HG02763 (cell line): ENCODE measurements at regions not wholly inside any gene's neighbourhood (a gene's known extent, or its start where the extent isn't known, plus 50 kb on each side); places are given as distances from the start of the nearest gene placed in this dataset.
"Not testable (repeated sequence)": the region's sequence is repeated elsewhere in the genome, so short reads cannot be mapped to it uniquely, and the experiment has no call there.

Source experiments
- ATAC-seq: cut with Tn5 transposase; IDR thresholded peaks from one replicate; pipeline ENCODE4 v1.9.1; 2021; ENCODE audit warnings: mild to moderate bottlenecking, moderate library complexity; ENCODE audit not compliant: unreplicated experiment

DNA sequence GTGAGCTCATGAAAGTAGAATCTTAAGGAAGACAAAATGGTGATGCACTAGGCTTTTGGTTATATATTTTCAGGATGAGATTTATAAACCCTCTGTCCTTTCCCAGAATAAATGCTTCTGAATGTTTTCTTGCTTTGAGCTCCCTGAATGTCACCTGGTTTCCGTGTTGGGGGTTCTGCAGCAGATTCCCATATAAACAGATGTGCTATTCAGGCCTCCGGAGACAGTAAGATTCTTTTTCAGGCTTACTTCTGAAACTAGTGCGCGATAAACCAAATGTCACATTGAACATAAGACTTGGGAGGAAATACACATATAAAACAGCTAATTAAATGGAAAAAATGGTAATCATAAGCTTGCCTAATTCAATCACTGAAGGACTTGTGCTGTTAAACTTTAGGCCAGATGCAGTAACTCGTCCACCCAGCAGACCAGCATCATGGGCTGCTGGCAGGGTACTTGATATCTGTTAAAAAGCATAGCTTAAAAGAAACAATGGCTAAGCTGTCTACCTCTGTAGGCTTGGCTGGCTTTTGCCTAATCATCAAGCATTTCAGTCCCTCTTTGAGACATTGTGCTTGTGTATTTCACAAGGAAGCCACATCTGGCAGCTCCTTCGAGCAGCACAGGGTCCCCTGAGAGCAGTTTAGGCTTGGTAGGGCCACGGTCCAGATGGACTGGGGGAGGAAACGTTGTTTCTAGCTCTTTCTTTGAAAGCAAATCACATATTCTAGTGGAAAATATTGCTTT, 281.2 kb upstream of the KIAA1217 start:
- ATAC-seq, result no peak

DNA sequence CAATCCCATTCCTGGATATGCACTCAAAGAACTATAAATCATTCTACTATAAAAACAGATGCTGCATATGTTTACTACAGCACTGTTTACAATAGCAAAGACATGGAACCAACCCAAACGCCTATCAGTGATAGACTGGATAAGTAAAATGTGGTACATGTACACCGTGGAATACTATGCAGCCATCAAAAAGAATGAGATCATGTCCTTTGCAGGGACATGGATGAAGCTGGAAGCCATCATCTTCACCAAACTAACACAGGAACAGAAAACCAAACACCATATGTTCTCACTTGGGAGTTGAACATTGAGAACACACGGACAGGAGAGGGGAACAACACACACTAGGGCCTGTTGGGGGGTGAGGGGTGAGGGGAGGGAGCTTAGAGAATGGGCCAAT, 274.9 kb upstream of the KIAA1217 start:
- ATAC-seq, result not testable (repeated sequence)

DNA sequence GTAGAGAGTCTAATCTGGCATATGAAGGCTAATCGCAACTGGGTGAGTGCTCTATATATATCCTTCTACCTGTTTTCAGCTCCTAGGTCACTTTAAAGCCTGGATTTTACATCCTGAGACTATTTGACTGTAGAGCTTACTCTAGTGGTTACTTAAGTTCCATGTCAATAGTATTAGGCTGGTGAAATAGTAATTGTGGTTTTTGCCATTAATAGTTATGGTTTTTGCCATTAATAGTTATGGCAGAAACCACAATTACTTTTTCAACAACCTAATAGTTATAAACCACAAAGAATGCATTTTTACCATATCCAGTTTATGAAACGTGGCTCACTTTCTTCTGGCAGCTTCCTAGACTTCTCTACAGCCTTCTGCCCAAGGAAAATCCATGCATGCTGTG, 263.1 kb upstream of the KIAA1217 start:
- no peak for ATAC-seq

DNA sequence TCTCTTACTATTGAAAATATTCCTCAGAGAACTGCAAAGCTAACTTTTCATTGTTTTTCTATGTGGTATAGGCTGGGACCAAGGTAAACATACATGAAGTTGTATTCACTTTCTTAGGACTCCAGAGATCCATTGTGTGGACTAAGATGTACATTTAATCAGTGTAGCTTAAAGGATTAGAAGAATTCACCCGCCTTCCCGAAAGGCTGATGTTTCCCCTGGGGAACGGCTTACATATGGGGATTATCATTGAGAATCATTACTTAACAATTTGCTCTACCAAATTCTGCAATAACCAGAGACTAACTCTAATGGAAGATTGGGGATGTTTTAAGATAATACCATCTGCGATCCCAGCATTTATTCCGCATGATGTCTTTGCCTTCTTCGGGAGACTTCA, 257.1 kb upstream of the KIAA1217 start:
- ATAC-seq, result no peak

DNA sequence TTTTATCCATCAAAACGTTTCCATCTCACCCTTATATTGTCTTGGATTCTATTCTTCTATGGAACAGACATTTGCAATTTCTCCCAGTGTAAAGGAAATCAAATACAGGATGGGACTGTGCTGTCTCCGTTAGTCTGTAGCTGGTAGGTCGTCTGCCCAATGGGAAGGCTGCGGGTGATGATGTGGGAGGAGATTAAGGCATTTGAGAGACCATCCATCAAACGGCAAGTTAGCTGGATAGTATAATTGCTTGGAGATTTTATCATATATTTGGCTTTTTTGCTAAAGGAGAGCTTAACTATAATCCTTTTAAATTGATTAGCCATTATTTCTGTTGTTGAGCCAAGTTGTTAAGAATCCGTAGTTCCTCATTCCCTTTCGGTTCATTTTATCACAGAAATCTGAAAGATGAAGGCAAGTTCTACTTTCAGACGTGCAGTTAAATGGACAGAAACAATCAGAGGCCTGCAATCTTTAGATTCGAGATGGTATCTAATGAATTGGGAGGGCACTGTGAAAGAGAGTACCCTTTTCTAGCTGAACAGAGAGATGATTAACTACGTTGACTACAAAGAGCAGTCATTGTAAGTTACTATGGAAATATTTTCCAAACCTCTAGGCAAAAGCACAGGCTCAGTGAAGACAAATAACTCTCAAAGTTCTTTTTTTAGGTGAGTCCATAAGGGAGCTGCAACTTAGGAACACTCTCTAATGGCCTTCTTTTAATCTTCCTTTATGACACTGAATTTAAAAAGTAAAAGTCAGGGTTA, 253.3 kb upstream of the KIAA1217 start:
- ATAC-seq, result no peak

DNA sequence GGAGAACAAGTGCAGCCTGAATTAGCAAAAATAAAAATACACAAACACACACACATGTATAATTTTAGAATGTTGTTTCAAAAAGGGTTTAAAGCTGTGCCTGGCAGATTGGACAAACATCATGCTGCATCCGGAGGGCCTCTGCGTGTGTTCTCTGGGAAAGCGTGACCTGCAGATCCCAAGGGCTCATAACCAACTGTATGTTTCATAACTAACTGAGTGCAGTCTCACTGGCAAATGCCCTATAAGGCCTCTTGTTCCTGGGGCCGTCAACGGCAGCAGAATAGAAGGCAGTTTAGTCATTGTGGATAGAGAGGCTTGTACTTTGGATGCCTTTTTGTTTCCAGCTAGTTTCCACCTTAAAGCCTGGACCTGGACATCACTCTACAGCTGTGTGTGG, 243.8 kb upstream of the KIAA1217 start:
- ATAC-seq, result no peak

DNA sequence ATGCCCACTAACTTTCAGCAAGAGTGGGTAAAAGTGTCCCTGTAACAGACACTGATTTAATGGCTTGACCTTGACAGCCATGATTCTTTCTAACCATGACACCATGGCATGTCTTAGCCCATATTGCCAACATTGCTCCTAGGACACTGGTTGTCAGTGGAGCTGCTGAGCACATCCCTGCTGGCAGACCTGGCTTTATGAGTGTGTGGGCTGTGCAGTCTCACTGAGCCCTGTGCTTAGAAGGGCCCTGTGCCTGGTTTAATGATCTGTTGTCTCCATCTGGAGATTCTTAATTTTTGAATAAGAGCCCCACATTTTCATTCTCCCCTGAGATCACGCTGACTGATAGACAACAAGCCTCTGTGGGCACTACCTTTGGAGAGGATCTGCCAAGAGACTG, 243.1 kb upstream of the KIAA1217 start:
- ATAC-seq, result no peak

DNA sequence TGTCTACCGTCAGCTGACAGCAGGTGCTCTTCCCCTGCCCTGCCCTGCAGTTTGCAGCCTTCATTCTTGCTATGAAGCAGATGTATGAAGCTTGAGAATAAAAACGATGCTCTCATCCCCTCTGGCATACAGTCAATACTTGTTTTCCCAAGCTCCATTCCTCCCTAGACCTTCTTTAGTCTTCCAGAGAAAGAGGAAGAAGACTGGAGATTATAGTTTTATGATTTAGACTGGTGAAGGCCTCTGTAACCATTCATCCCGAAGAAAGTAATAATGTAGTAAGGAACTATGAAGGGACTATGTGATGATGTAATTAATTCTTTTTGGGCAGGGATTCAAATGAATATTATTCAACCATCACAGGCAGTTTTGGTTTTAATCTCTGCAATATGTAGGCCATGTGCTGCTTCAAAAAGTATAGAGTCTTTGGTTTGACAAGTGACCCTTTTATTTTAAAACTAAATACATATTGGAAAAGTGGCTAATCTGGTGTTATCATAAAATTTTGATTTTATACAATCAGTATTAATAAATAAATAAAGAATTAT, 242.4 kb upstream of the KIAA1217 start:
- no peak for ATAC-seq

DNA sequence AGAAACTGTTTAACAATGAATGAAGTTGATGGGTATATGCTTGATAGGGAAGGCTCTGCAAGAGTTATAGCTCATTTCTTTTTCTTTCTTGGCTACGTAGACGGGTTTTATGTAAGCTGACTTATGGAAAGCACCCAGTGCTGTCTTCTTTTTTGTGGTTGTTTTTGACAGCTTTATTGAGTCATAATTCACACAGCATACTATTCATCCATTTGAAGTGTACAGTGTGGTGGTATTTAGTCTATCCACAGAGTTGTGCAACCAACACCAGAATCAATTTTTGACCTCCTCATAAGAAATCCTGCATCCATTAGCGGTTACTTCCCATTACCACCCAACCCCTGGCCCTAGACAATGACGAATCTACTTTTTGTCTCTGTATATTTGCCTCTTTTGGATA, 240.6 kb upstream of the KIAA1217 start:
- ATAC-seq, result no peak

DNA sequence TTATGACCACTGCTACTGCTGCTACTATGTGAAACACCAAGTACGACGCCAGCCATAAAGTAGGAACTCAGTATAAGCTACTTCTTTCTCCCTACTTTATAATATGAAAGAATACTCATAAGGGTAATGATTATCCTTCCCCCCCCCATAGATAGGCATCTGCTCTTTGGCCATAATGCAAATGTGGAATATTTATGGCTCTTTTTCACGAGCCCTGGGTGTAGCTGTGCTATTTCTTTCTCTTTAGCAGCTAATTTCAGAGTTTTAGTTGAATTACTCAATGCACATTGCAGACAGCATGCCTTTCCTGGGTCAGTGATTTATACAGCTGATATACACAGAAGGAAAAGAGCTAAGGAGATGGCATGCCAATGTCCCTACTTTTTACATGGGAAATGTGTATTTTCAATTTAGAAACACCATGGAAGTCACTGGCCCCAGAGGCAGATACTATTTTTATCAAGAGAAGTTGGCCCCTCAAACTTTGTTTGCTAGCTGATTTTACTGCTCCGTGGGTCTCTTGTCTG, 234.1 kb upstream of the KIAA1217 start:
- no peak for ATAC-seq

DNA sequence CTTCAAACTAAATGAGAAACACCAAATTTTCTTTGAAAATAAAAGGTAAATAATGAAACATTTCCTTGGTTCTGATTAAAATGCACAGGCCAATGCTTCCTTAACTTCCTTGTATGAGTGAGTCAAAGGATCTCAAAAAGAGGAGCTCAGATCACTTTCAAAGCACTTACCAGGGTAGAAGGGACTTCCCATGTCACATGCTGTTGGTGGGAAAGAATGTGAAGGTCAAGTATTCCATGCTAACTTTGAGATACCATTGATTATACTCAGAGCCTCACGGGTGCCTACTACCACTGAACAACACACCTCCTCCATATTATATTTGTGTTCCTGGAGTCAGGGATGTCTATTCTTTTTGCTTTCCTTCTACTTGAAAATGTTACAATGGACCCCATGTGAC, 233.5 kb upstream of the KIAA1217 start:
- no peak for ATAC-seq

DNA sequence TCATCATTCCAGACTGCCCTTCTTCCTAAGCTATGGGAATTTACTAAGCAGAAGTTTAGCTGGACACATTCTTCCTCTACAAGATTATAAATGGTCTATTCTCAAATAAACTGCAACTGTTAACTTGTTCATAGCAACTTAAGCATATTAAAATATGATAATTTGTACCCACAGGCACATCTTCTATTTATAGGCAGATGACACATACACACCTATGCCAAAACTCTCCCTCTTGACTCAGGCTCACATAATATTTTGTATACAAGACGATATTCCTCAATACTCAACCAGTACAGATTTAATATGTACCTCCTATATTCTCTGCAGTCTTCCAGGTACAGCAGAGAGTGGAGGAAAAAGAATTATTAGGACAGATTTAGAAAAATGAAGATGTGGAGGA, 232.7 kb upstream of the KIAA1217 start:
- ATAC-seq, result no peak

DNA sequence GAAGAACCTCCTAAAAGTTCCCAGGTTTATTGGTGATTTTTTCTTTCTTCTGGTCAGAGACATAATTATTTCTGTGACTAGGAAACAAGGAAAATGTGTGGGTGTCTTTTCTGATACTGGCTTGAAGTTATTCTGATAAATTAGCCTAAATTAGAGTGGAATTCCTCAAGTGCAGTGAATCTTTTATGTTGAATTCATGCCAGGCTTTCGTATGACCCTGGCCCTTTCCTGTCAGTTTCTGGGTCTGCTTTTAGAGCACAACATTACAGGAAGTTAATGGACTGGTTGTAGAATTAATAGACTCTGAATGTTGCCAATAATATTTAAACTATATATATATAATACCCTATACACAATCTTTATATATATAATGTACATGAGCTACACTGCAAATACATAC, 230.6 kb upstream of the KIAA1217 start:
- no peak for ATAC-seq

DNA sequence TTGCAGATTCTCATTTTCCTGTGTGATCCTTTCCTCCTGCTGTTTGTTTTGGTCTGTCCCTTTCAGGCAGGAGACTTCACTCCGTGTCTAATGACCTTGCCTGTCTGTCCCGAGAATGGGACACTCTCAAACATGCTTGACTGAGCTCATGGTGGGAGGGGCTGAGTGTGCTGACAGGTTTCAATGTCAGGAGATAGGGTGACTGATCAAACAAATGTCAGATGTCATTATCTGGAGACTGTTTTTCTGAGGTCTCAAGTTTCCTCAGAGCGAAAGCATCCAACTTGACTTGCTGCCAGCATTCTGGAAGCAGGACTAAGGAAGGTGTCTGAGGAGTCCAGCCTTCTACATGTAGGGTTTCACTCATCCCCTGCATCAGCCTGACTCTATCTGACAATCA, 228.8 kb upstream of the KIAA1217 start:
- ATAC-seq, result no peak

DNA sequence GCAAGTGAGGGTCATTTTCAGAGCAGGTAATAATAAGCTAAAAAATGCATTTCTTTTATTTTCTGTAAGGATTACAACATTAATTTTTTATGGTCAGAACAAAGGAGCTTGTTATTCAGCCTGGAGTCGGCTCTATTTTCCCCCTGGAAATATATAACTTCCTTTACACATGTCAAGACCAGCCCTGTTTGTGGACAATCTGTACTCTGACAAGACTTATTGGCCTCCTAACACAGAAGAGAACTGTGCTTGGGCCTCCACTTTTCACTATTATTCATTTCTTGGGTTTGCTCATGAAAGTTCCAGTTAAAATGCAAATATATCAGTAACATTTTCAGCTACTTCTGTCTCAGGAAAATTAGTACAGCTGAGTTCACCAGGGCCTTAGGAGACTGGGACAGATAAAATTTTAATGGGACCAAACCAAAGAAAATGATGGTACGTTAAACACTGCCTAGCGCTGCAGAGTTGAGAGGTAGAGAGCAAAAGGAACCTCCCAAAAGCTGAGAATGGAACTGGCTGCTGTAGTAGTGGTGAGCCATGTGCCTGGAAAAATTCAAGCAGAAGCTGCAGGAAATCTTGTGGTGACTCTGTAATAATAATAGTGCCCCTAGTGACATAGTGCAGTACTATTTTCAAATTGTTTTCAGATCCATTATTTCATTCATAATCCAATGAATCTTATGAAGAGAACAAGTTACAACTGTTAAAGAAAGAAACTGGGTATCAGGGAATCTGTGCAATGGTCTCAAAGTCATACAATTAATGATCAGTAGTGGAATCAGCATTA, 227.2 kb upstream of the KIAA1217 start:
- no peak for ATAC-seq

DNA sequence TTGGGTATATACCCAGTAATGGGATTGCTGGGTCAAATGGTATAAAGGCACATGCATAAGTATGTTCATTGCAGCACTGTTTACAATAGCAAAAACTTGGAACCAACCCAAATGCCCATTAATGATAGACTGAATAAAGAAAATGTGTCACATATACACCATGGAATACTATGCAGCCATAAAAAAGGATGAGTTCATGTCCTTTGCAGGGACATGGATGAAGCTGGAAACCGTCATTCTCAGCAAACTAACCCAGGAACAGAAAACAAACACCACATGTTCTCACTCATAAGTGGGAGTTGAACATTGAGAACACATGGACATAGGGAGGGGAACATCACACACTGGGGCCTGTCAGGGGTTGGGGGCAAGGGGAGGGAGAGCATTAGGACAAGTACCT, 224.5 kb upstream of the KIAA1217 start:
- ATAC-seq, result not testable (repeated sequence)

DNA sequence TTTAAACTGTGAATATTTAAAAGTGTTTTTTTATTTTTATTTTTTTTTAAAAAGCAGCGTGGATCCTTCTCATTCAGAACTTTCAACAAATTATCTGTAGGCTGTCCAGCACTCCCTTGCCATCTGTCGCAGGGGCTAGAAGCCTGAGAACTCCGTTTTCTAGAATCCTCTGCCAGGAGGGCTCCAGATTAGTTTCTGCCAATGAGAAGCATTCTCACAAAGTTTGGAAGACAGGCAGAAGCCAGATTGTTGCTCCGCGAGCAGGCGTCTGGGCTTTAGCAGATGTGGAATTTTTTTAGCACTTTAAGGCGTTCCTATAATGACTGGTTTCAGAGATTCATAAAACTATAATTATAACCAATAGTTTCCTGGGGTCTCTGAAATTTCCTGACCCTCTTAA, 220.9 kb upstream of the KIAA1217 start:
- ATAC-seq, result no peak

DNA sequence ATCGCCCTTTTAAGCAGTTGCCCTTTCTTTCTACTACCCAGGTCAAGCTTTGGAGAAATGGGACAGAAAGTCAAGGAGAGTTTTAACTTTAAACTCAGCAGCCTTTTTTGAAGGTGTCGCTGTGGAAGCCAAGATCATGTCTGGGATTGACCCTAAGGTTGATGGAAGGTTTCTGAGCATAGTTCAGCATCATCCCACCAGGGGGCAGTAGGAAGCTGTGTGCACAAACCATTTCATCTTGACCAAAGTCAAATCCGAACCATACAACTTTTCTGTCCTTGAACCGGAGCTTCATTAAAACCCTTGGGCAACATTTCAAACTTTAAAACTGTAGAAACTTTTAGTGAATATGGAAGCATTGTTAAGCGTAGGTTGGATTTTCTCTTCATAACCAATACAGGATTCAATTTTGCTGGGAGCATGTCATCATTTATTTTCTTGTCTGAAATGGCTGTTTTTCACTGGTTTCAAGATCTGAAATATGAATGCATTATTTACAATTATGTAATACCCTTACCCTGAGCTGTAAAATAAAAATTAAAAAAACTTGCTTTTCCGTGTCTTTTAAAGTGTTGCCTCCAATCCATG, 214.4 kb upstream of the KIAA1217 start:
- ATAC-seq, result no peak

DNA sequence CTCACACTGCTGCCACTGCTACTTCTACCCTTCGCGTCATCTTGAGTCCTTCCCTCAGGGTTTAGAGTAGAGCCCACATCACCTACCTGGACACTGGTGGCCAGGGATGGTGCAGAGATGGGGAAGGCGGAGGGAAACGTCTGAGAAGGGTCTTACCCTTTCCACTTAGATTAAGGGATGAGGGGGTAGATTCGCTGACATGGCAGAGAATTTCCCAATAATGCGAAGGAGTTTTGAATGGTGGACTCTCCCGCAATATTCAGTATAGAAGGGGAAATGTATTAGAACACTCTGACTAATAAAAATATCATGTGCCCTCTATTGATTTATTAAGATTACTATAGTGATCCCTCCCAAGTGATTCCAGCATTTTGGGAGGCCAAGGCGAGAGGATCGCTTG, 209.5 kb upstream of the KIAA1217 start:
- ATAC-seq, result no peak

DNA sequence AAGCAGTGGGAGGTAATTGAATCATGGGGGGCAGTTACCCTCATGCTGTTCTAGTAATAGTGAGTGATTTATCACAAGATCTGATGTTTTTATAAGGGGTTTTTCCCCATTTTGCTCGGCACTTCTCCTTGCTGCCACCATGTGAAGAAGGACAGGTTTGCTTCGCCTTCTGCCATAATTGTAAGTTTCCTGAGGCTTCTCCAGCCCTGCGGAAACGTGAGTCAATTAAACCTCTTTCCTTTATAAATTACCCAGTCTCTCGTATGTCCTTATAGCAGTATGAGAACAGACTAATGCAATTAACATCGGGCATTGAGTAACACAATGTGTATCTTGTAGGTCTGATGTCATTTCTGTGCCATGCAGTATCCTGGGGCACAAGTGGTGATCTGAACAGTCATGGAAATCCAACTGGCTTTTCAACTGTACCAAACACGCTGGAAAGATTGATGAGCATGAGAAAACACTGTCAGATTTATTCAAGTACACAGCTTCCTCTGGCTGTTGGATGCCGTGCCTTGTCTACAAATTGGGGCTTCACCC, 208.6 kb upstream of the KIAA1217 start:
- no peak for ATAC-seq

DNA sequence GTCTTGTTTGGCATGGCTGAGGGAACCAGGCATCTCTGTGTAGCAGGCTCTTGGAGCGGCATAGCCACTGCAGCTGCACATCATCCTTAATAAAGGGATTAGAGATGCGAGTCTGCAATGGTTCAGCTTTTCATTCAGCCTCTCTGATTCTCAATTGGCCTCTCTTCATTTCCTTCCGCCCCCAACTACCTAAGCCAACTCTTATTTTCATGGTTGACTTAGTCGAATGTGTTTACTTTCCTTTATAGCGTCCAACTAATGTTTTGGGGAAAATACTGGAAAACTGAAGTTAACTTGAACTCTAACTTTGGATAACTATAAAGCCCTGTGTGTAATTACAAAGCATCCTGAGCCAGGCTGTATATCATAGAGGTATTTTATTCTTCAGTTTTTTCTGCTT, 202.2 kb upstream of the KIAA1217 start:
- ATAC-seq, result no peak
